GM19043 (cell line): ENCODE measurements at regions not wholly inside any gene's neighbourhood (a gene's known extent, or its start where the extent isn't known, plus 50 kb on each side); places are given as distances from the start of the nearest gene placed in this dataset.

Experiments used
- ATAC-seq: cut with Tn5 transposase; IDR thresholded peaks from one replicate; pipeline ENCODE4 v1.9.1; 2021; ENCODE audit warnings: low read depth; ENCODE audit not compliant: unreplicated experiment

- ATAC-seq: no peak
Observed at GRCh38 chr2:136408795-136409194, 290.8 kb upstream of the CXCR4 start.

- no peak for ATAC-seq
Observed at GRCh38 chr2:136407952-136408318, 290.0 kb upstream of the CXCR4 start.

- ATAC-seq: no peak
Observed at GRCh38 chr2:136407117-136407951, 289.4 kb upstream of the CXCR4 start.

- no peak for ATAC-seq
Observed at GRCh38 chr2:136404925-136405324, 287.0 kb upstream of the CXCR4 start.

- ATAC-seq: no peak
Observed at GRCh38 chr2:136404176-136404575, 286.2 kb upstream of the CXCR4 start.

- ATAC-seq: no peak
Observed at GRCh38 chr2:136402281-136402680, 284.3 kb upstream of the CXCR4 start.

GRCh38 chr2:136399667-136400289 lies 281.8 kb upstream of the CXCR4 start:
- ATAC-seq: no peak

GRCh38 chr2:136395582-136395981 lies 277.6 kb upstream of the CXCR4 start:
- ATAC-seq: no peak

GRCh38 chr2:136394136-136395060 lies 276.4 kb upstream of the CXCR4 start:
- ATAC-seq: peak; percentile 51

GRCh38 chr2:136393514-136393913 lies 275.6 kb upstream of the CXCR4 start:
- ATAC-seq: no peak

GRCh38 chr2:136392897-136393505 lies 275.1 kb upstream of the CXCR4 start:
- ATAC-seq: no peak

GRCh38 chr2:136389809-136390208 lies 271.9 kb upstream of the CXCR4 start:
- peak; percentile 63 for ATAC-seq

GRCh38 chr2:136386046-136386445 lies 268.1 kb upstream of the CXCR4 start:
- no peak for ATAC-seq

GRCh38 chr2:136384531-136385303 lies 266.8 kb upstream of the CXCR4 start:
- ATAC-seq: peak; percentile 49

GRCh38 chr2:136383167-136383566 lies 265.2 kb upstream of the CXCR4 start:
- no peak for ATAC-seq

- ATAC-seq: peak; percentile 60
Observed at GRCh38 chr2:136381722-136382633, 264.0 kb upstream of the CXCR4 start.

- no peak for ATAC-seq
Observed at GRCh38 chr2:136381245-136381644, 263.3 kb upstream of the CXCR4 start.

GRCh38 chr2:136378712-136379595 lies 261.0 kb upstream of the CXCR4 start:
- no peak for ATAC-seq
